Panc1 (cell line): ENCODE measurements at regions not wholly inside any gene's neighbourhood (a gene's known extent, or its start where the extent isn't known, plus 50 kb on each side); places are given as distances from the start of the nearest gene placed in this dataset.

Experiments
- REST ChIP-seq, 2 experiments: IDR thresholded peaks; 2 replicates each; pipeline ENCODE4 v1.6.1; 2011 to 2012; ENCODE audit warnings: low read depth in 2 of 2, control low read depth in 1 of 2, low read length in 1 of 2, mild to moderate bottlenecking in 1 of 2, moderate library complexity in 1 of 2; ENCODE audit not compliant: insufficient read depth in 1 of 2
- TF ChIP-seq, protein P1 (sequence below): fragments of 450-650 bp; IDR thresholded peaks from 2 replicates; pipeline ENCODE4 v1.5.1; 2017; ENCODE audit warnings: mild to moderate bottlenecking

- TF ChIP-seq, protein P1, sequence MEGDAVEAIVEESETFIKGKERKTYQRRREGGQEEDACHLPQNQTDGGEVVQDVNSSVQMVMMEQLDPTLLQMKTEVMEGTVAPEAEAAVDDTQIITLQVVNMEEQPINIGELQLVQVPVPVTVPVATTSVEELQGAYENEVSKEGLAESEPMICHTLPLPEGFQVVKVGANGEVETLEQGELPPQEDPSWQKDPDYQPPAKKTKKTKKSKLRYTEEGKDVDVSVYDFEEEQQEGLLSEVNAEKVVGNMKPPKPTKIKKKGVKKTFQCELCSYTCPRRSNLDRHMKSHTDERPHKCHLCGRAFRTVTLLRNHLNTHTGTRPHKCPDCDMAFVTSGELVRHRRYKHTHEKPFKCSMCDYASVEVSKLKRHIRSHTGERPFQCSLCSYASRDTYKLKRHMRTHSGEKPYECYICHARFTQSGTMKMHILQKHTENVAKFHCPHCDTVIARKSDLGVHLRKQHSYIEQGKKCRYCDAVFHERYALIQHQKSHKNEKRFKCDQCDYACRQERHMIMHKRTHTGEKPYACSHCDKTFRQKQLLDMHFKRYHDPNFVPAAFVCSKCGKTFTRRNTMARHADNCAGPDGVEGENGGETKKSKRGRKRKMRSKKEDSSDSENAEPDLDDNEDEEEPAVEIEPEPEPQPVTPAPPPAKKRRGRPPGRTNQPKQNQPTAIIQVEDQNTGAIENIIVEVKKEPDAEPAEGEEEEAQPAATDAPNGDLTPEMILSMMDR, result no peak
- TF ChIP-seq REST (IDR thresholded peaks at IDR 0.05; ENCODE audit: insufficient read depth in 1 of 2, low read depth in 2 of 2, low read length in 1 of 2), result no peak
Measured at GRCh38 chr15:61309031-61309511, 80.0 kb upstream of the RORA start.
